ENCODE measurements at regions not wholly inside any gene's neighbourhood (a gene's known extent, or its start where the extent isn't known, plus 50 kb on each side); places are given as distances from the start of the nearest gene placed in this dataset.

DNA sequence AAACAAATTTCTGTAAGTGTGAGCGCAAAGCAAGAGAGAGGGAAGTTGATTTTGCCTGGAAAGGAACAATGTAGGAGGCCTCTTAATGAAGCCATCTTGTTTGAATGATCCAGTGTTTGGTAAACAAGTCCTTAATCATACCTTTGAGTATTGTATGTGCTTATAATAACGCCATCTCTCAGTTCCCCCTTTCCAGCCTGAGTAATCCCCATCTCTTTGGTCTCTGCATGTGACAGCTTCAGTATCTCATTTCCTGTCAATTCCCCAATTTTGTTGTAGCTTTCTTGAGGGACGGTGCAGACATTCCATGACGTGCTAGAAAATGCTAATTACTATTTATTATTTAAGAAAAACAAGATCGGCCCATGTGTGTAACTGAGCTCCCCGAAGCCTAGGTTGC is 349.3 kb upstream of the NR2F2 start:
- TF ChIP-seq, protein P1, sequence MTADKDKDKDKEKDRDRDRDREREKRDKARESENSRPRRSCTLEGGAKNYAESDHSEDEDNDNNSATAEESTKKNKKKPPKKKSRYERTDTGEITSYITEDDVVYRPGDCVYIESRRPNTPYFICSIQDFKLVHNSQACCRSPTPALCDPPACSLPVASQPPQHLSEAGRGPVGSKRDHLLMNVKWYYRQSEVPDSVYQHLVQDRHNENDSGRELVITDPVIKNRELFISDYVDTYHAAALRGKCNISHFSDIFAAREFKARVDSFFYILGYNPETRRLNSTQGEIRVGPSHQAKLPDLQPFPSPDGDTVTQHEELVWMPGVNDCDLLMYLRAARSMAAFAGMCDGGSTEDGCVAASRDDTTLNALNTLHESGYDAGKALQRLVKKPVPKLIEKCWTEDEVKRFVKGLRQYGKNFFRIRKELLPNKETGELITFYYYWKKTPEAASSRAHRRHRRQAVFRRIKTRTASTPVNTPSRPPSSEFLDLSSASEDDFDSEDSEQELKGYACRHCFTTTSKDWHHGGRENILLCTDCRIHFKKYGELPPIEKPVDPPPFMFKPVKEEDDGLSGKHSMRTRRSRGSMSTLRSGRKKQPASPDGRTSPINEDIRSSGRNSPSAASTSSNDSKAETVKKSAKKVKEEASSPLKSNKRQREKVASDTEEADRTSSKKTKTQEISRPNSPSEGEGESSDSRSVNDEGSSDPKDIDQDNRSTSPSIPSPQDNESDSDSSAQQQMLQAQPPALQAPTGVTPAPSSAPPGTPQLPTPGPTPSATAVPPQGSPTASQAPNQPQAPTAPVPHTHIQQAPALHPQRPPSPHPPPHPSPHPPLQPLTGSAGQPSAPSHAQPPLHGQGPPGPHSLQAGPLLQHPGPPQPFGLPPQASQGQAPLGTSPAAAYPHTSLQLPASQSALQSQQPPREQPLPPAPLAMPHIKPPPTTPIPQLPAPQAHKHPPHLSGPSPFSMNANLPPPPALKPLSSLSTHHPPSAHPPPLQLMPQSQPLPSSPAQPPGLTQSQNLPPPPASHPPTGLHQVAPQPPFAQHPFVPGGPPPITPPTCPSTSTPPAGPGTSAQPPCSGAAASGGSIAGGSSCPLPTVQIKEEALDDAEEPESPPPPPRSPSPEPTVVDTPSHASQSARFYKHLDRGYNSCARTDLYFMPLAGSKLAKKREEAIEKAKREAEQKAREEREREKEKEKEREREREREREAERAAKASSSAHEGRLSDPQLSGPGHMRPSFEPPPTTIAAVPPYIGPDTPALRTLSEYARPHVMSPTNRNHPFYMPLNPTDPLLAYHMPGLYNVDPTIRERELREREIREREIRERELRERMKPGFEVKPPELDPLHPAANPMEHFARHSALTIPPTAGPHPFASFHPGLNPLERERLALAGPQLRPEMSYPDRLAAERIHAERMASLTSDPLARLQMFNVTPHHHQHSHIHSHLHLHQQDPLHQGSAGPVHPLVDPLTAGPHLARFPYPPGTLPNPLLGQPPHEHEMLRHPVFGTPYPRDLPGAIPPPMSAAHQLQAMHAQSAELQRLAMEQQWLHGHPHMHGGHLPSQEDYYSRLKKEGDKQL (CRISPR knock-in tag; IDR thresholded peaks at IDR 0.05; ENCODE audit: low read depth) = no peak
- TF ChIP-seq ZNF441 (CRISPR knock-in tag; IDR thresholded peaks at IDR 0.05; ENCODE audit: borderline replicate concordance) (no peak), NFE2L1 (CRISPR knock-in tag; IDR thresholded peaks at IDR 0.05; ENCODE audit: borderline replicate concordance) (no peak), SRSF9 (IDR thresholded peaks at IDR 0.05; ENCODE audit: borderline replicate concordance, insufficient read depth, low read depth, low read length, poor library complexity, severe bottlenecking) (no peak), TARDBP (CRISPR knock-in tag; IDR thresholded peaks at IDR 0.05) (no peak), FIP1L1 (IDR thresholded peaks at IDR 0.05; ENCODE audit: borderline replicate concordance, insufficient read depth, low read depth, low read length) (no peak), ZNF331 (CRISPR knock-in tag; IDR thresholded peaks at IDR 0.05) (no peak), RNF2 (conservative IDR thresholded peaks at IDR 0.05; ENCODE audit: low read depth) (no peak), FOXK2 (IDR thresholded peaks at IDR 0.05) (no peak), TAF15 (IDR thresholded peaks at IDR 0.05; ENCODE audit: low read depth, low read length, poor library complexity, severe bottlenecking) (no peak), TAF1 (CRISPR knock-in tag; IDR thresholded peaks at IDR 0.05) (no peak)
- TF ChIP-seq, protein P2, sequence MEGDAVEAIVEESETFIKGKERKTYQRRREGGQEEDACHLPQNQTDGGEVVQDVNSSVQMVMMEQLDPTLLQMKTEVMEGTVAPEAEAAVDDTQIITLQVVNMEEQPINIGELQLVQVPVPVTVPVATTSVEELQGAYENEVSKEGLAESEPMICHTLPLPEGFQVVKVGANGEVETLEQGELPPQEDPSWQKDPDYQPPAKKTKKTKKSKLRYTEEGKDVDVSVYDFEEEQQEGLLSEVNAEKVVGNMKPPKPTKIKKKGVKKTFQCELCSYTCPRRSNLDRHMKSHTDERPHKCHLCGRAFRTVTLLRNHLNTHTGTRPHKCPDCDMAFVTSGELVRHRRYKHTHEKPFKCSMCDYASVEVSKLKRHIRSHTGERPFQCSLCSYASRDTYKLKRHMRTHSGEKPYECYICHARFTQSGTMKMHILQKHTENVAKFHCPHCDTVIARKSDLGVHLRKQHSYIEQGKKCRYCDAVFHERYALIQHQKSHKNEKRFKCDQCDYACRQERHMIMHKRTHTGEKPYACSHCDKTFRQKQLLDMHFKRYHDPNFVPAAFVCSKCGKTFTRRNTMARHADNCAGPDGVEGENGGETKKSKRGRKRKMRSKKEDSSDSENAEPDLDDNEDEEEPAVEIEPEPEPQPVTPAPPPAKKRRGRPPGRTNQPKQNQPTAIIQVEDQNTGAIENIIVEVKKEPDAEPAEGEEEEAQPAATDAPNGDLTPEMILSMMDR (CRISPR knock-in tag; IDR thresholded peaks at IDR 0.05) = no peak
- TF ChIP-seq, protein P3, sequence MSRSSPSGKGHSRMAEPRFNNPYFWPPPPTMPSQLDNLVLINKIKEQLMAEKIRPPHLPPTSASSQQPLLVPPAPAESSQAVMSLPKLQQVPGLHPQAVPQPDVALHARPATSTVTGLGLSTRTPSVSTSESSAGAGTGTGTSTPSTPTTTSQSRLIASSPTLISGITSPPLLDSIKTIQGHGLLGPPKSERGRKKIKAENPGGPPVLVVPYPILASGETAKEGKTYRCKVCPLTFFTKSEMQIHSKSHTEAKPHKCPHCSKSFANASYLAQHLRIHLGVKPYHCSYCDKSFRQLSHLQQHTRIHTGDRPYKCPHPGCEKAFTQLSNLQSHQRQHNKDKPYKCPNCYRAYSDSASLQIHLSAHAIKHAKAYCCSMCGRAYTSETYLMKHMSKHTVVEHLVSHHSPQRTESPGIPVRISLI (CRISPR knock-in tag; IDR thresholded peaks at IDR 0.05; ENCODE audit: borderline replicate concordance) = no peak
- TF ChIP-seq, protein P4, sequence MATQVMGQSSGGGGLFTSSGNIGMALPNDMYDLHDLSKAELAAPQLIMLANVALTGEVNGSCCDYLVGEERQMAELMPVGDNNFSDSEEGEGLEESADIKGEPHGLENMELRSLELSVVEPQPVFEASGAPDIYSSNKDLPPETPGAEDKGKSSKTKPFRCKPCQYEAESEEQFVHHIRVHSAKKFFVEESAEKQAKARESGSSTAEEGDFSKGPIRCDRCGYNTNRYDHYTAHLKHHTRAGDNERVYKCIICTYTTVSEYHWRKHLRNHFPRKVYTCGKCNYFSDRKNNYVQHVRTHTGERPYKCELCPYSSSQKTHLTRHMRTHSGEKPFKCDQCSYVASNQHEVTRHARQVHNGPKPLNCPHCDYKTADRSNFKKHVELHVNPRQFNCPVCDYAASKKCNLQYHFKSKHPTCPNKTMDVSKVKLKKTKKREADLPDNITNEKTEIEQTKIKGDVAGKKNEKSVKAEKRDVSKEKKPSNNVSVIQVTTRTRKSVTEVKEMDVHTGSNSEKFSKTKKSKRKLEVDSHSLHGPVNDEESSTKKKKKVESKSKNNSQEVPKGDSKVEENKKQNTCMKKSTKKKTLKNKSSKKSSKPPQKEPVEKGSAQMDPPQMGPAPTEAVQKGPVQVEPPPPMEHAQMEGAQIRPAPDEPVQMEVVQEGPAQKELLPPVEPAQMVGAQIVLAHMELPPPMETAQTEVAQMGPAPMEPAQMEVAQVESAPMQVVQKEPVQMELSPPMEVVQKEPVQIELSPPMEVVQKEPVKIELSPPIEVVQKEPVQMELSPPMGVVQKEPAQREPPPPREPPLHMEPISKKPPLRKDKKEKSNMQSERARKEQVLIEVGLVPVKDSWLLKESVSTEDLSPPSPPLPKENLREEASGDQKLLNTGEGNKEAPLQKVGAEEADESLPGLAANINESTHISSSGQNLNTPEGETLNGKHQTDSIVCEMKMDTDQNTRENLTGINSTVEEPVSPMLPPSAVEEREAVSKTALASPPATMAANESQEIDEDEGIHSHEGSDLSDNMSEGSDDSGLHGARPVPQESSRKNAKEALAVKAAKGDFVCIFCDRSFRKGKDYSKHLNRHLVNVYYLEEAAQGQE (IDR thresholded peaks at IDR 0.05; ENCODE audit: borderline replicate concordance in 1 of 2, low read depth in 1 of 2, low read length in 2 of 2) = no peak
